ENCODE measurements at regions not wholly inside any gene's neighbourhood (a gene's known extent, or its start where the extent isn't known, plus 50 kb on each side); places are given as distances from the start of the nearest gene placed in this dataset.

- no peak overlapping the region for H3K27ac ChIP-seq
- TF ChIP-seq CTCF (IDR thresholded peaks at IDR 0.05): no peak
- no peak for TF ChIP-seq POLR2A (IDR thresholded peaks at IDR 0.05)
- TF ChIP-seq POLR2AphosphoS5 (IDR thresholded peaks at IDR 0.05): no peak
- WGBS: 82% methylated on average over 3 of the region's 3 CpGs
- intact Hi-C loops (cut with DNase I): no loop called here
- no peaks in the 10 kb centered on the region for H3K4me1 ChIP-seq (replicated peaks)
- DNase-seq (ENCODE audit: low spot score): no peak
- H3K36me3 ChIP-seq: no peaks in the 10 kb centered on the region
- no peaks in the 10 kb centered on the region for H3K27me3 ChIP-seq (replicated peaks; ENCODE audit: insufficient read depth)
- H3K9me3 ChIP-seq: no peaks in the 10 kb centered on the region
- H3K4me3 ChIP-seq: no peak overlapping the region
Observed at GRCh38 chr16:62503073-62503472, 466.8 kb upstream of the CDH8 start.

- Histone ChIP-seq H3K27ac (no peak overlapping the region), H3K4me3 (no peak overlapping the region), H3K27me3 (replicated peaks; ENCODE audit: insufficient read depth) (no peaks in the 10 kb centered on the region), H3K9me3 (no peaks in the 10 kb centered on the region), H3K4me1 (replicated peaks) (no peaks in the 10 kb centered on the region), H3K36me3 (no peaks in the 10 kb centered on the region)
- WGBS: 94% methylated on average over 7 of the region's 7 CpGs
- intact Hi-C loops (cut with DNase I): no loop called here
- no peak for DNase-seq (ENCODE audit: low spot score)
- TF ChIP-seq POLR2A (IDR thresholded peaks at IDR 0.05): no peak
- TF ChIP-seq POLR2AphosphoS5 (IDR thresholded peaks at IDR 0.05): no peak
- no peak for TF ChIP-seq CTCF (IDR thresholded peaks at IDR 0.05)
Observed at GRCh38 chr16:62478903-62479458, 442.7 kb upstream of the CDH8 start.

GRCh38 chr16:62477796-62478195 lies 441.6 kb upstream of the CDH8 start:
- Histone ChIP-seq H3K4me1 (replicated peaks) (no peaks in the 10 kb centered on the region), H3K27ac (no peak overlapping the region), H3K9me3 (no peaks in the 10 kb centered on the region), H3K36me3 (no peaks in the 10 kb centered on the region), H3K4me3 (no peak overlapping the region), H3K27me3 (replicated peaks; ENCODE audit: insufficient read depth) (no peaks in the 10 kb centered on the region)
- 85% methylated on average over 3 of the region's 3 CpGs for WGBS
- intact Hi-C loops (cut with DNase I): no loop called here
- DNase-seq (ENCODE audit: low spot score): no peak
- TF ChIP-seq CTCF (IDR thresholded peaks at IDR 0.05): no peak
- no peak for TF ChIP-seq POLR2A (IDR thresholded peaks at IDR 0.05)
- TF ChIP-seq POLR2AphosphoS5 (IDR thresholded peaks at IDR 0.05): no peak

GRCh38 chr16:62475573-62475972 lies 439.3 kb upstream of the CDH8 start:
- Histone ChIP-seq H3K36me3 (no peaks in the 10 kb centered on the region), H3K9me3 (no peaks in the 10 kb centered on the region), H3K4me1 (replicated peaks) (no peaks in the 10 kb centered on the region), H3K27ac (no peak overlapping the region), H3K4me3 (no peak overlapping the region), H3K27me3 (replicated peaks; ENCODE audit: insufficient read depth) (no peaks in the 10 kb centered on the region)
- DNase-seq (ENCODE audit: low spot score): no peak
- TF ChIP-seq POLR2AphosphoS5 (IDR thresholded peaks at IDR 0.05) (no peak), CTCF (IDR thresholded peaks at IDR 0.05) (no peak), POLR2A (IDR thresholded peaks at IDR 0.05) (no peak)
- intact Hi-C loops (cut with DNase I): no loop called here

GRCh38 chr16:62462971-62463370 lies 426.7 kb upstream of the CDH8 start:
- TF ChIP-seq POLR2A (IDR thresholded peaks at IDR 0.05): no peak
- TF ChIP-seq CTCF (IDR thresholded peaks at IDR 0.05): no peak
- TF ChIP-seq POLR2AphosphoS5 (IDR thresholded peaks at IDR 0.05): no peak
- Histone ChIP-seq H3K4me3 (no peak overlapping the region), H3K36me3 (no peaks in the 10 kb centered on the region), H3K27ac (no peak overlapping the region), H3K4me1 (replicated peaks) (no peaks in the 10 kb centered on the region), H3K9me3 (no peaks in the 10 kb centered on the region), H3K27me3 (replicated peaks; ENCODE audit: insufficient read depth) (no peaks in the 10 kb centered on the region)
- 84% methylated on average over 2 of the region's 2 CpGs for WGBS
- intact Hi-C loops (cut with DNase I): no loop called here
- DNase-seq (ENCODE audit: low spot score): no peak

Data from prostate gland (tissue), 2 donors.